Panc1 (cell line): ENCODE measurements at regions not wholly inside any gene's neighbourhood (a gene's known extent, or its start where the extent isn't known, plus 50 kb on each side); places are given as distances from the start of the nearest gene placed in this dataset.

Source experiments
- POLR2AphosphoS5 ChIP-seq: IDR thresholded peaks from 2 replicates; pipeline ENCODE4 v1.6.1; 2012; ENCODE audit warnings: mild to moderate bottlenecking, low read depth, low read length, moderate library complexity
- SIN3A ChIP-seq: IDR thresholded peaks from 2 replicates; pipeline ENCODE4 v1.6.1; 2012; ENCODE audit warnings: low read depth, mild to moderate bottlenecking, low read length, moderate library complexity, borderline replicate concordance; ENCODE audit not compliant: insufficient read depth
- TCF7L2 ChIP-seq: IDR thresholded peaks from 2 replicates; pipeline ENCODE4 v1.6.1; 2011; ENCODE audit warnings: mild to moderate bottlenecking, low read depth, low read length, inconsistent platforms
- TF ChIP-seq, protein P1 (sequence below): fragments of 450-650 bp; IDR thresholded peaks from 2 replicates; pipeline ENCODE4 v1.5.1; 2017; ENCODE audit warnings: mild to moderate bottlenecking
- TF ChIP-seq, protein P2 (sequence below), 2 experiments: IDR thresholded peaks; 2 replicates each; pipeline ENCODE4 v1.6.1; 2011 to 2012; ENCODE audit warnings: low read depth in 2 of 2, control low read depth in 1 of 2, low read length in 1 of 2, mild to moderate bottlenecking in 1 of 2, moderate library complexity in 1 of 2; ENCODE audit not compliant: insufficient read depth in 1 of 2

DNA sequence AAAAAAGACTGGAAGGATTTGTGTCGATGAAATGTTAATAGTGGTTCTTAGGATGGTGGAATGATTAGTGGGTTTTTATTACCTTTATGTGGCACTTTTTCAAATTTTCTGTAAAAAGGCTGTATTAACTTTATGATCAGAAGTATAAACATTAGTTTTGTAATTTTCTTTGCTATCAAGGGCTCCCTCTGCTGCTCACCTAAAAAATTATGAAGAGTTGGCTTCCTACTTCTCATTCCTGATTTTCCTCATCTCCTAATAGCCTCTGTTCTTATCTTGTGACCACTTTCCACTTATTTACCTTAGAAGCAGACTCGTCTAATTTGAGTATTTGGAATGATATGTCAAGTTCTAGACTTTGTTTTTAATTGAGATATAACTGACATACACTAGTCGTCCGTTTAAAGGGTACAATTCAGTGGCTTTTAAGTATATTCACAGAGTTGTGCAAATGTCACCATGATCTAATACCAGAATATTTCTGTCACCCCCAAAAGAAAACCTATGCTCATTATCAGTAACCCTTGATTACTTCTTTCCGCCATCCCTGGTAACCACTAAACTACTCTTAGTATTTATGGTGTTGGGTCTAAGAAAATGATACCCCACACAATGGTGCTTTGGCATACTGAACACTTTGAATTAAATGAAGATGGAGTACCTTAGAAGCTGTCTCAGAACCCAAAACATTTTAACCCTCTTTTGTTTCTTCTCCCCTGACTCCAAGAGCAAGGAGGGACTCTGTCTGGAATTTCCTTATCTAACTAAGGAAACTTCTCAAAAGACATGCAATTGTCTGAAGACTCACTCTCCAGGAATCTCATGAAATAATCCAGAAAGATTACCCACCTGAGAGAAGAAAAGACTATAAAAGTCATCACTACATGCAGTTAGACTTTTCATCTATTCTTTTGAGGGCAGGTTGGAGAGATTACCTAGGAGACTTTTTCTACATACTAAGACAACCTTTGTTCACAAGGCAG lies 311.3 kb downstream of the DLEU7 start:
- TF ChIP-seq, protein P1, sequence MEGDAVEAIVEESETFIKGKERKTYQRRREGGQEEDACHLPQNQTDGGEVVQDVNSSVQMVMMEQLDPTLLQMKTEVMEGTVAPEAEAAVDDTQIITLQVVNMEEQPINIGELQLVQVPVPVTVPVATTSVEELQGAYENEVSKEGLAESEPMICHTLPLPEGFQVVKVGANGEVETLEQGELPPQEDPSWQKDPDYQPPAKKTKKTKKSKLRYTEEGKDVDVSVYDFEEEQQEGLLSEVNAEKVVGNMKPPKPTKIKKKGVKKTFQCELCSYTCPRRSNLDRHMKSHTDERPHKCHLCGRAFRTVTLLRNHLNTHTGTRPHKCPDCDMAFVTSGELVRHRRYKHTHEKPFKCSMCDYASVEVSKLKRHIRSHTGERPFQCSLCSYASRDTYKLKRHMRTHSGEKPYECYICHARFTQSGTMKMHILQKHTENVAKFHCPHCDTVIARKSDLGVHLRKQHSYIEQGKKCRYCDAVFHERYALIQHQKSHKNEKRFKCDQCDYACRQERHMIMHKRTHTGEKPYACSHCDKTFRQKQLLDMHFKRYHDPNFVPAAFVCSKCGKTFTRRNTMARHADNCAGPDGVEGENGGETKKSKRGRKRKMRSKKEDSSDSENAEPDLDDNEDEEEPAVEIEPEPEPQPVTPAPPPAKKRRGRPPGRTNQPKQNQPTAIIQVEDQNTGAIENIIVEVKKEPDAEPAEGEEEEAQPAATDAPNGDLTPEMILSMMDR, result peak; percentile 56; the same call in 1 of the 2 replicates
- TF ChIP-seq POLR2AphosphoS5, result no peak
- TF ChIP-seq, protein P2, sequence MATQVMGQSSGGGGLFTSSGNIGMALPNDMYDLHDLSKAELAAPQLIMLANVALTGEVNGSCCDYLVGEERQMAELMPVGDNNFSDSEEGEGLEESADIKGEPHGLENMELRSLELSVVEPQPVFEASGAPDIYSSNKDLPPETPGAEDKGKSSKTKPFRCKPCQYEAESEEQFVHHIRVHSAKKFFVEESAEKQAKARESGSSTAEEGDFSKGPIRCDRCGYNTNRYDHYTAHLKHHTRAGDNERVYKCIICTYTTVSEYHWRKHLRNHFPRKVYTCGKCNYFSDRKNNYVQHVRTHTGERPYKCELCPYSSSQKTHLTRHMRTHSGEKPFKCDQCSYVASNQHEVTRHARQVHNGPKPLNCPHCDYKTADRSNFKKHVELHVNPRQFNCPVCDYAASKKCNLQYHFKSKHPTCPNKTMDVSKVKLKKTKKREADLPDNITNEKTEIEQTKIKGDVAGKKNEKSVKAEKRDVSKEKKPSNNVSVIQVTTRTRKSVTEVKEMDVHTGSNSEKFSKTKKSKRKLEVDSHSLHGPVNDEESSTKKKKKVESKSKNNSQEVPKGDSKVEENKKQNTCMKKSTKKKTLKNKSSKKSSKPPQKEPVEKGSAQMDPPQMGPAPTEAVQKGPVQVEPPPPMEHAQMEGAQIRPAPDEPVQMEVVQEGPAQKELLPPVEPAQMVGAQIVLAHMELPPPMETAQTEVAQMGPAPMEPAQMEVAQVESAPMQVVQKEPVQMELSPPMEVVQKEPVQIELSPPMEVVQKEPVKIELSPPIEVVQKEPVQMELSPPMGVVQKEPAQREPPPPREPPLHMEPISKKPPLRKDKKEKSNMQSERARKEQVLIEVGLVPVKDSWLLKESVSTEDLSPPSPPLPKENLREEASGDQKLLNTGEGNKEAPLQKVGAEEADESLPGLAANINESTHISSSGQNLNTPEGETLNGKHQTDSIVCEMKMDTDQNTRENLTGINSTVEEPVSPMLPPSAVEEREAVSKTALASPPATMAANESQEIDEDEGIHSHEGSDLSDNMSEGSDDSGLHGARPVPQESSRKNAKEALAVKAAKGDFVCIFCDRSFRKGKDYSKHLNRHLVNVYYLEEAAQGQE (IDR thresholded peaks at IDR 0.05; ENCODE audit: insufficient read depth in 1 of 2, low read depth in 2 of 2, low read length in 1 of 2), result no peak
- no peak for TF ChIP-seq SIN3A
- no peak for TF ChIP-seq TCF7L2
